ENCODE measurements at regions not wholly inside any gene's neighbourhood (a gene's known extent, or its start where the extent isn't known, plus 50 kb on each side); places are given as distances from the start of the nearest gene placed in this dataset.
"Not testable (repeated sequence)": the region's sequence is repeated elsewhere in the genome, so short reads cannot be mapped to it uniquely, and the experiment has no call there.

GRCh38 chr3:88824666-88825564, 282.5 kb upstream of the EPHA3 start:
- DNase-seq (ENCODE audit: extremely low read depth, low read depth) = no peak
- TF ChIP-seq, protein P1, sequence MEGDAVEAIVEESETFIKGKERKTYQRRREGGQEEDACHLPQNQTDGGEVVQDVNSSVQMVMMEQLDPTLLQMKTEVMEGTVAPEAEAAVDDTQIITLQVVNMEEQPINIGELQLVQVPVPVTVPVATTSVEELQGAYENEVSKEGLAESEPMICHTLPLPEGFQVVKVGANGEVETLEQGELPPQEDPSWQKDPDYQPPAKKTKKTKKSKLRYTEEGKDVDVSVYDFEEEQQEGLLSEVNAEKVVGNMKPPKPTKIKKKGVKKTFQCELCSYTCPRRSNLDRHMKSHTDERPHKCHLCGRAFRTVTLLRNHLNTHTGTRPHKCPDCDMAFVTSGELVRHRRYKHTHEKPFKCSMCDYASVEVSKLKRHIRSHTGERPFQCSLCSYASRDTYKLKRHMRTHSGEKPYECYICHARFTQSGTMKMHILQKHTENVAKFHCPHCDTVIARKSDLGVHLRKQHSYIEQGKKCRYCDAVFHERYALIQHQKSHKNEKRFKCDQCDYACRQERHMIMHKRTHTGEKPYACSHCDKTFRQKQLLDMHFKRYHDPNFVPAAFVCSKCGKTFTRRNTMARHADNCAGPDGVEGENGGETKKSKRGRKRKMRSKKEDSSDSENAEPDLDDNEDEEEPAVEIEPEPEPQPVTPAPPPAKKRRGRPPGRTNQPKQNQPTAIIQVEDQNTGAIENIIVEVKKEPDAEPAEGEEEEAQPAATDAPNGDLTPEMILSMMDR (IDR thresholded peaks at IDR 0.05; ENCODE audit: low read depth, low read length) = no peak

DNA sequence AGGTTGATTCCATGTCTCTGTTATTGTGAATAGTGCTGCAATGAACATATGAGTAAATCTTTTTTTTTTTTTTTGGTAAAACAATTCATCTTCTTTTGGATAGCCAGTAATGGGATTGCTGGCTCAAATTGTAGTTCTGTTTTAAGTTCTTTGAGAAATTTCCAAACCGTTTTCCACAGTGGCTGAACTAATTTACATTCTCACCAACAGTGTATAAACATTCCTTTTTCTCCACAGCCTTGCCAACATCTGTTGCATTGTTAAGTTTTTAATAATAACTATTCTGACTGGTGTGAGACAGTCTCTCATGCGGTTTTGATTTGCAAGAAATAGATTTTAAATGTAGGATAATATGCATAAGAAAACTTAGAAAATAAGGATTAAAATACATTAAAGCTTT, 279.0 kb upstream of the EPHA3 start:
- TF ChIP-seq, protein P1 (IDR thresholded peaks at IDR 0.05; ENCODE audit: low read depth, low read length) = no peak
- no peak for DNase-seq (ENCODE audit: extremely low read depth, low read depth)

DNA sequence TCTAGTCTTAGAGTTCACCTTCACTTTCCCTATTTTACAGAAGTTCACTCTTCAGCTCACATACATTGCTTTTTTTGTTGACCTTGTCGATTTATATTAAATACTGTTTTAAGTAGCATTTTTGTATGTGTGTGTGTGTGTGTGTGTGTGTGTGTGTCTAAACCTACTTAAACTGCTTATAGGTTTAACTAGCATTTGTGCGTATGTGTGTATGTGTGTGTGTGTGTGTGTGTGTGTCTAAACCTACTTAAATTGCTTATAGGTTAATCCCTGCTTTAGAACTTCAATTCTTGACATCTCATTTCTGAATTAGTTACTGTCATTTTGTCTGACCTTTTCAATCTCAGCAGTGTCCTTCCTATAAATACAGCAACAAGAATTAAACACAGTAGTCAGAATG, 254.8 kb upstream of the EPHA3 start:
- no peak for DNase-seq (ENCODE audit: extremely low read depth, low read depth)
- TF ChIP-seq, protein P1 (IDR thresholded peaks at IDR 0.05; ENCODE audit: low read depth, low read length) = no peak

- no peak for DNase-seq (ENCODE audit: extremely low read depth, low read depth)
- TF ChIP-seq, protein P1 (IDR thresholded peaks at IDR 0.05; ENCODE audit: low read depth, low read length) = no peak
Observed at GRCh38 chr3:88863196-88863595, 244.2 kb upstream of the EPHA3 start.

DNA sequence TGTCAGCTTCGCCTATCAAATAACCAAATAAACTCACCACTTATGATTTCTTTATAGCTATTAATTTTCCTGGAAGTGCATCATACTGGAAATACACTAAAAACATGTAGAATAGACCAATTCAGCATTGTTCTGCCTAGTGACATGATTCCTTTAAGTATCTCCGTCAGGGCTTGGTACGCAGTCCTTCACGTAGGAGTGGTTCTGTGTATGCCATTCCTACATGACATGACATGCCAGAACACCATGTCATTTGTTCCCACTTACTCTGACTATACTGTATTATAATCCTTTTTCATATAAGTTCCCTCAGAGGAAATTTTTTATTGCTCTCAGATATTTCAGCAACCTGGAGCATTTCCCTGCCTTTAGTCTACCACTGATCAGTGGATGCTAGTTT, 230.7 kb upstream of the EPHA3 start:
- DNase-seq (ENCODE audit: extremely low read depth, low read depth) = no peak
- TF ChIP-seq, protein P1 (IDR thresholded peaks at IDR 0.05; ENCODE audit: low read depth, low read length) = no peak

DNA sequence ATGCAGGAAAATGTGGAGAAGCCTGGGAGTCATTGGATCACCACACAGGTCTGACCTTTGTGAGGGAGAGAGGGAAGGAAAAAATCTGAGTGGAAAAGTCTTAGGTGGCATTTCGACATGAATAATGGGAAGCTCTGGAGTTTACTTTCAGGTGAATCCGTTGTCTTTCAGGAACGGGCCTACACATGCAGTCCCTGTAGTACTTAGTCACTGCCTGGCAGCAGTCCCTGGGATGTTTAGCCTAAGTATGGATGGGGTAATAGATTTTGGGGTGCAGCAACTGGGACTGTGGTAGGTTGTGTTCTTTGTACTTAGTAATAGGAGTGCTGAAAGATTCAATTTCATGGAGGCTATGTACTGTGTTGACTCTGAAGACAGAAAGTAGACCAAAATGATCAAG, 227.5 kb upstream of the EPHA3 start:
- DNase-seq (ENCODE audit: extremely low read depth, low read depth) = no peak
- TF ChIP-seq, protein P1 (IDR thresholded peaks at IDR 0.05; ENCODE audit: low read depth, low read length) = no peak

- TF ChIP-seq, protein P1 (IDR thresholded peaks at IDR 0.05; ENCODE audit: low read depth, low read length) = no peak
- DNase-seq (ENCODE audit: extremely low read depth, low read depth) = no peak
Observed at GRCh38 chr3:88882121-88882520, 225.3 kb upstream of the EPHA3 start.

- not testable (repeated sequence) for DNase-seq (ENCODE audit: extremely low read depth, low read depth)
Observed at GRCh38 chr3:88886624-88887023, 220.8 kb upstream of the EPHA3 start.

Data from AG09319 (cell line).